GM12878 (cell line): ENCODE measurements at regions not wholly inside any gene's neighbourhood (a gene's known extent, or its start where the extent isn't known, plus 50 kb on each side); places are given as distances from the start of the nearest gene placed in this dataset.

Experiments used
- ATAC-seq: fragments of 200-7000 bp; cut with Tn5 transposase; 3 replicates; pipeline ENCODE4 v1.9.1; 2020; ENCODE audit warnings: mild to moderate bottlenecking, moderate library complexity
- BruUV-seq: library from RNA; stranded (reverse); fragments of 400-500 nt; replicated peaks from 2 replicates; lab custom pipeline; 2021; lab: Mats Ljungman, UMichigan
- CTCF ChIA-PET: fragments of 300-600 bp; sonication (Branson Sonifier 250); formaldehyde crosslinking; extraction: SDS; loops from one replicate; lab custom pipeline; 2021; ENCODE audit warnings: inconsistent platforms; lab: Yijun Ruan, JAX
- POLR2A ChIA-PET: fragments of 350-600 bp; formaldehyde crosslinking; extraction: SDS; loops from one replicate; lab custom pipeline; 2021; ENCODE audit warnings: inconsistent platforms; lab: Charles Lee
- RAD21 ChIA-PET: fragments of 300-600 bp; sonication (Branson Sonifier 250); formaldehyde crosslinking; loops from one replicate; lab custom pipeline; 2023; ENCODE audit warnings: antibody characterized with exemption; ENCODE audit not compliant: unreplicated experiment; lab: Charles Lee
- SMC1A ChIA-PET: fragments of 300-600 bp; sonication (Branson Sonifier 250); formaldehyde crosslinking; loops from one replicate; lab custom pipeline; 2023; ENCODE audit not compliant: unreplicated experiment, uncharacterized antibody; lab: Charles Lee
- DNase-seq: peaks from one replicate; pipeline ENCODE4 v3.0.0-alpha.2; 2011; ENCODE audit warnings: low read depth, low spot score
- FAIRE-seq: peaks from 3 replicates; lab custom pipeline; 2011; peaks lifted over from hg19 to GRCh38; lab: Jason Lieb, UNC
- H2AFZ ChIP-seq: 2 replicates; pipeline ENCODE4 v1.6.0; 2011; ENCODE audit warnings: low read depth, low read length, control low read depth; ENCODE audit not compliant: control insufficient read depth
- H3K27ac ChIP-seq: 2 replicates; pipeline ENCODE4 v1.5.1; 2011; ENCODE audit warnings: control low read depth; ENCODE audit not compliant: control insufficient read depth, insufficient read depth
- H3K27me3 ChIP-seq, 2 experiments: replicated peaks in 1 of 2; 2 replicates each; pipeline versions ENCODE4 v1.6.0 to v1.6.1; 2011; ENCODE audit warnings: low read length in 1 of 2; ENCODE audit not compliant: control insufficient read depth in 2 of 2, insufficient read depth in 2 of 2
- H3K36me3 ChIP-seq, 2 experiments: 2 replicates each; pipeline ENCODE4 v1.5.1; 2011; ENCODE audit warnings: low read length in 1 of 2; ENCODE audit not compliant: control insufficient read depth in 2 of 2, insufficient read depth in 2 of 2
- H3K4me1 ChIP-seq: 2 replicates; pipeline ENCODE4 v1.6.1; 2011; ENCODE audit warnings: mild to moderate bottlenecking, low read length, moderate library complexity, mixed read lengths; ENCODE audit not compliant: control insufficient read depth, insufficient read depth
- H3K4me2 ChIP-seq: 2 replicates; pipeline ENCODE4 v1.6.0; 2011; ENCODE audit warnings: control low read depth; ENCODE audit not compliant: control insufficient read depth, insufficient read depth
- H3K4me3 ChIP-seq: fragments of 200-600 bp; sonication (generic); 2 replicates; pipeline ENCODE4 v1.5.1; 2016
- H3K79me2 ChIP-seq: 2 replicates; pipeline ENCODE4 v1.6.0; 2011; ENCODE audit warnings: low read length; ENCODE audit not compliant: control insufficient read depth, insufficient read depth
- H3K9ac ChIP-seq: 2 replicates; pipeline ENCODE4 v1.8.0; 2011; ENCODE audit warnings: low read length, control low read depth, mixed read lengths; ENCODE audit not compliant: control insufficient read depth, insufficient read depth
- H3K9me3 ChIP-seq: replicated peaks from 3 replicates; pipeline ENCODE4 v1.5.1; 2011; ENCODE audit warnings: mild to moderate bottlenecking, low read length; ENCODE audit not compliant: control insufficient read depth, insufficient read depth
- H4K20me1 ChIP-seq: 2 replicates; pipeline ENCODE4 v1.6.0; 2011; ENCODE audit not compliant: control insufficient read depth, insufficient read depth
- BMI1 ChIP-seq: fragments of 450-650 bp; IDR thresholded peaks from 2 replicates; pipeline ENCODE4 v1.6.1; 2016; ENCODE audit warnings: mild to moderate bottlenecking, moderate library complexity, borderline replicate concordance
- CREB1 ChIP-seq: IDR thresholded peaks from 2 replicates; pipeline ENCODE4 v1.6.1; 2012; ENCODE audit warnings: low read depth, mild to moderate bottlenecking, inconsistent platforms
- EED ChIP-seq: sonication (generic); IDR thresholded peaks from 2 replicates; pipeline ENCODE4 v1.6.1; 2016; ENCODE audit warnings: antibody characterized with exemption, low read depth
- ELK1 ChIP-seq: IDR thresholded peaks from 2 replicates; pipeline ENCODE4 v1.6.1; 2012; ENCODE audit warnings: low read depth, low read length, improper control_type of control experiment
- ETV6 ChIP-seq, 2 experiments: fragments of 450-650 bp in 1 of 2; IDR thresholded peaks in 1 of 2; conservative IDR thresholded peaks in 1 of 2; 2 replicates each; pipeline ENCODE4 v1.6.1; 2014; ENCODE audit warnings: antibody characterized with exemption in 1 of 2, borderline replicate concordance in 1 of 2, low read depth in 1 of 2, mild to moderate bottlenecking in 1 of 2, moderate library complexity in 1 of 2
- GATAD2B ChIP-seq: fragments of 450-650 bp; conservative IDR thresholded peaks from 2 replicates; pipeline ENCODE4 v1.6.1; 2017; ENCODE audit warnings: low read depth, mild to moderate bottlenecking, moderate library complexity
- JUND ChIP-seq: IDR thresholded peaks from 2 replicates; pipeline ENCODE4 v1.6.1; 2012; ENCODE audit warnings: low read depth, mild to moderate bottlenecking, low read length, improper control_type of control experiment, moderate library complexity
- MTA2 ChIP-seq: fragments of 450-650 bp; IDR thresholded peaks from 2 replicates; pipeline ENCODE4 v1.6.1; 2016; ENCODE audit warnings: low read depth, mild to moderate bottlenecking, moderate library complexity
- PAX5 ChIP-seq: IDR thresholded peaks from 2 replicates; pipeline ENCODE4 v1.6.1; 2011; ENCODE audit warnings: low read depth, low read length, borderline replicate concordance
- PAX8 ChIP-seq: fragments of 450-650 bp; IDR thresholded peaks from 2 replicates; pipeline ENCODE4 v1.6.1; 2017; ENCODE audit warnings: mild to moderate bottlenecking, moderate library complexity
- RAD51 ChIP-seq: fragments of 450-650 bp; IDR thresholded peaks from 2 replicates; pipeline ENCODE4 v1.6.1; 2016; ENCODE audit warnings: moderate library complexity, mild to moderate bottlenecking, inconsistent platforms
- REST ChIP-seq: IDR thresholded peaks from 2 replicates; pipeline ENCODE4 v1.6.1; 2012; ENCODE audit warnings: mild to moderate bottlenecking, low read depth, low read length
- RFX5 ChIP-seq: IDR thresholded peaks from 2 replicates; pipeline ENCODE4 v1.6.1; 2011; ENCODE audit warnings: low read depth, low read length, improper control_type of control experiment
- SMAD5 ChIP-seq: IDR thresholded peaks from 2 replicates; pipeline ENCODE4 v1.6.1; 2016; ENCODE audit warnings: antibody characterized with exemption, low read depth
- SP1 ChIP-seq: IDR thresholded peaks from one replicate; pipeline ENCODE4 v1.6.1; 2011; ENCODE audit warnings: low read depth, low read length
- STAT1 ChIP-seq: fragments of 450-650 bp; conservative IDR thresholded peaks from 2 replicates; pipeline ENCODE4 v1.6.1; 2014; ENCODE audit warnings: antibody characterized with exemption, mild to moderate bottlenecking
- WGBS: methylation state at CpG from one replicate; pipeline ENCODE4 v1.1.6; 2016; ENCODE audit warnings: low lambda C conversion rate; ENCODE audit not compliant: insufficient replicate concordance, insufficient coverage; ENCODE audit errors: missing lambda C conversion rate; 5-methylcytosine and 5-hydroxymethylcytosine counted together
- in situ Hi-C: fragments of 300-500 bp; cut with MboI; formaldehyde crosslinking; loops from 9 replicates; pipeline ENCODE4 v1.14.3; 2018; ENCODE audit warnings: mixed read lengths
- intact Hi-C: fragments of 100-400 bp; cut with micrococcal nuclease; formaldehyde crosslinking; loops from one replicate; pipeline ENCODE4 v1.14.2; 2022; ENCODE audit not compliant: unreplicated experiment
- TF ChIP-seq, protein P1 (sequence below): fragments of 450-650 bp; IDR thresholded peaks from 2 replicates; pipeline ENCODE4 v1.6.1; 2017; ENCODE audit warnings: low read depth, mild to moderate bottlenecking, moderate library complexity
- TF ChIP-seq, protein P2 (sequence below): fragments of 450-650 bp; IDR thresholded peaks from 2 replicates; pipeline ENCODE4 v1.6.1; 2017; ENCODE audit warnings: antibody characterized with exemption, mild to moderate bottlenecking, moderate library complexity

GRCh38 chr14:44652640-44653039 lies 145.6 kb upstream of the FSCB start:
- Histone ChIP-seq H3K9ac (no peak overlapping the region), H3K36me3 (no peaks in the 10 kb centered on the region), H3K27ac (no peak overlapping the region), H3K4me2 (no peak overlapping the region), H2AFZ (no peak overlapping the region), H3K4me3 (no peak overlapping the region), H3K79me2 (no peaks in the 10 kb centered on the region), H4K20me1 (no peaks in the 10 kb centered on the region), H3K4me1 (no peaks in the 10 kb centered on the region), H3K27me3 (no peaks in the 10 kb centered on the region), H3K9me3 (no peaks in the 10 kb centered on the region)
- RAD21 ChIA-PET, result no interaction called here
- intact Hi-C loops, result no loop called here
- CTCF ChIA-PET, result no interaction called here
- no peak for DNase-seq
- ATAC-seq, result no peak
- POLR2A ChIA-PET, result no interaction called here
- FAIRE-seq, result no peak
- 0% methylated on average over 2 of the region's 2 CpGs for WGBS
- in situ Hi-C loops, result no loop called here
- SMC1A ChIA-PET, result no interaction called here
- BruUV-seq, result no TSS peak
- TF ChIP-seq PAX8 (no peak), REST (no peak), ELK1 (no peak), BMI1 (no peak), EED (no peak), JUND (no peak), SP1 (no peak), SMAD5 (no peak), RAD51 (no peak), RFX5 (no peak), ETV6 (conservative IDR thresholded peaks at IDR 0.05 in 1 of 2, IDR thresholded peaks at IDR 0.05 in 1 of 2; ENCODE audit: borderline replicate concordance in 1 of 2, low read depth in 1 of 2) (no peak), MTA2 (no peak), PAX5 (no peak), STAT1 (no peak), GATAD2B (no peak), CREB1 (no peak)
- TF ChIP-seq, protein P1, sequence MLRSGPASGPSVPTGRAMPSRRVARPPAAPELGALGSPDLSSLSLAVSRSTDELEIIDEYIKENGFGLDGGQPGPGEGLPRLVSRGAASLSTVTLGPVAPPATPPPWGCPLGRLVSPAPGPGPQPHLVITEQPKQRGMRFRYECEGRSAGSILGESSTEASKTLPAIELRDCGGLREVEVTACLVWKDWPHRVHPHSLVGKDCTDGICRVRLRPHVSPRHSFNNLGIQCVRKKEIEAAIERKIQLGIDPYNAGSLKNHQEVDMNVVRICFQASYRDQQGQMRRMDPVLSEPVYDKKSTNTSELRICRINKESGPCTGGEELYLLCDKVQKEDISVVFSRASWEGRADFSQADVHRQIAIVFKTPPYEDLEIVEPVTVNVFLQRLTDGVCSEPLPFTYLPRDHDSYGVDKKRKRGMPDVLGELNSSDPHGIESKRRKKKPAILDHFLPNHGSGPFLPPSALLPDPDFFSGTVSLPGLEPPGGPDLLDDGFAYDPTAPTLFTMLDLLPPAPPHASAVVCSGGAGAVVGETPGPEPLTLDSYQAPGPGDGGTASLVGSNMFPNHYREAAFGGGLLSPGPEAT, result no peak
- TF ChIP-seq, protein P2, sequence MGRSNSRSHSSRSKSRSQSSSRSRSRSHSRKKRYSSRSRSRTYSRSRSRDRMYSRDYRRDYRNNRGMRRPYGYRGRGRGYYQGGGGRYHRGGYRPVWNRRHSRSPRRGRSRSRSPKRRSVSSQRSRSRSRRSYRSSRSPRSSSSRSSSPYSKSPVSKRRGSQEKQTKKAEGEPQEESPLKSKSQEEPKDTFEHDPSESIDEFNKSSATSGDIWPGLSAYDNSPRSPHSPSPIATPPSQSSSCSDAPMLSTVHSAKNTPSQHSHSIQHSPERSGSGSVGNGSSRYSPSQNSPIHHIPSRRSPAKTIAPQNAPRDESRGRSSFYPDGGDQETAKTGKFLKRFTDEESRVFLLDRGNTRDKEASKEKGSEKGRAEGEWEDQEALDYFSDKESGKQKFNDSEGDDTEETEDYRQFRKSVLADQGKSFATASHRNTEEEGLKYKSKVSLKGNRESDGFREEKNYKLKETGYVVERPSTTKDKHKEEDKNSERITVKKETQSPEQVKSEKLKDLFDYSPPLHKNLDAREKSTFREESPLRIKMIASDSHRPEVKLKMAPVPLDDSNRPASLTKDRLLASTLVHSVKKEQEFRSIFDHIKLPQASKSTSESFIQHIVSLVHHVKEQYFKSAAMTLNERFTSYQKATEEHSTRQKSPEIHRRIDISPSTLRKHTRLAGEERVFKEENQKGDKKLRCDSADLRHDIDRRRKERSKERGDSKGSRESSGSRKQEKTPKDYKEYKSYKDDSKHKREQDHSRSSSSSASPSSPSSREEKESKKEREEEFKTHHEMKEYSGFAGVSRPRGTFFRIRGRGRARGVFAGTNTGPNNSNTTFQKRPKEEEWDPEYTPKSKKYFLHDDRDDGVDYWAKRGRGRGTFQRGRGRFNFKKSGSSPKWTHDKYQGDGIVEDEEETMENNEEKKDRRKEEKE, result no peak
